Pancreas (tissue), 10 donors: ENCODE measurements at regions not wholly inside any gene's neighbourhood (a gene's known extent, or its start where the extent isn't known, plus 50 kb on each side); places are given as distances from the start of the nearest gene placed in this dataset.

ENCODE experiments used
- ATAC-seq, 4 donors: fragments of 200-7000 bp; cut with Tn5 transposase; one replicate each; pipeline versions ENCODE4 v1.8.0 to v1.9.1; 2020; ENCODE audit warnings: mild to moderate bottlenecking in 4 of 4, moderate library complexity in 4 of 4
- DNase-seq, 6 donors: peaks; one replicate each; pipeline ENCODE4 v3.0.0-alpha.2; 2020
- FAIRE-seq: peaks from 2 replicates; lab custom pipeline; 2012; peaks lifted over from hg19 to GRCh38; lab: Jason Lieb, UNC
- H3K27ac ChIP-seq, 4 donors: fragments of 200-600 bp; sonication (generic); 1 replicate in 3 of 4; 2 replicates in 1 of 4; pipeline versions ENCODE4 v1.5.0 to v1.8.0; 2020
- H3K27me3 ChIP-seq, 4 donors: fragments of 200-600 bp; one replicate each; pipeline ENCODE4 v1.8.0; 2021
- H3K36me3 ChIP-seq, 3 donors: fragments of 200-600 bp; sonication (generic) in 1 of 3; one replicate each; pipeline versions ENCODE4 v1.5.0 to v1.8.0; 2020 to 2021
- H3K4me1 ChIP-seq, 3 donors: fragments of 200-600 bp; one replicate each; pipeline ENCODE4 v1.8.0; 2021
- H3K4me3 ChIP-seq, 4 donors: fragments of 200-600 bp; sonication (generic) in 2 of 4; one replicate each; pipeline versions ENCODE4 v1.5.0 to v1.8.0; 2020 to 2021
- H3K9me3 ChIP-seq, 4 donors: fragments of 200-600 bp; one replicate each; pipeline ENCODE4 v1.8.0; 2021
- CTCF ChIP-seq, 4 donors: fragments of 200-600 bp; sonication (generic) in 3 of 4; IDR thresholded peaks; one replicate each; pipeline versions ENCODE4 v1.5.0 to v1.8.0; 2021; ENCODE audit warnings: antibody characterized with exemption in 4 of 4
- WGBS, 2 donors: extraction: QIAGEN DNeasy Blood & Tissue Kit; methylation state at CpG; one replicate each; pipeline ENCODE4 v1.1.7; 2013; 5-methylcytosine and 5-hydroxymethylcytosine counted together
- intact Hi-C, 3 donors: fragments of 100-400 bp; cut with DNase I; formaldehyde crosslinking; loops; one replicate each; pipeline versions ENCODE4 v1.11.1 to v1.14.2; 2022
- donor health status: healthy with polysubstance abuse.
- donor health status: DM: no; HTN: no; CAD: no; lungs with moderate emphysema.
- donor health status: DM: no; HTN: no; CAD: no.
- donor health status: control.
- donor health status: control.
- donor health status: Bipolar disorder and iron deficiency.
- donor health status: DM: yes; HTN: yes; CAD: no.
- donor health status: DM: no; HTN: no; CAD: no.
- donor health status: DM: no; HTN: no; CAD: no.
- donor health status: DM: yes; HTN: yes; CAD: no.

- no peaks in the 10 kb centered on the region for H3K36me3 ChIP-seq
- intact Hi-C loops, result no loop called here
- ATAC-seq, result no peak
- 56 to 72% methylated on average over 1 of the region's 1 CpG for WGBS, 2 donors
- TF ChIP-seq CTCF (IDR thresholded peaks at IDR 0.05), result no peak
- no peak for FAIRE-seq
- H3K27ac ChIP-seq, result no peak overlapping the region
- no peaks in the 10 kb centered on the region for H3K4me1 ChIP-seq
- H3K9me3 ChIP-seq, result no peaks in the 10 kb centered on the region
- H3K4me3 ChIP-seq, result no peak overlapping the region
- H3K27me3 ChIP-seq, result no peaks in the 10 kb centered on the region
- DNase-seq, result no peak
These were observed 497.1 kb upstream of the TENM3 start for GRCh38 chr4:181745933-181746625.

DNA sequence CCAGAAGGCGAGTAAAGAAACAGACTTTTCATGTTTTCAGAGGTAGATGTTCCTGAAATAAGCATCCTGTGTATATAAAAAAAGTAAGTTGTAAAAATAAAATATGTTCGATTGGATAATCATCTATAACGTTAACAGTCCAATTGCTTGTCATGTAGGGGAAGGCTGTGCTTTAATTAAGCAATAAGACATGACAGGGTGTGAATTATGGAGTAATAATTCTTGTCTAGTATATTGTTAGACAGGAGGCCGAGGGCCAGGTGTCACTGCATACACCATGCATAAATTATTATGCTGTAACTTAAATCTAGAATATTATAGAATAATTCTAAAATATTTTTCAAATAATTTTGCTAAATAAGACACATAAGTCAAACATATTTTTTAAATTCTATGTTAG, 494.6 kb upstream of the TENM3 start:
- no peaks in the 10 kb centered on the region for H3K27me3 ChIP-seq
- no peaks in the 10 kb centered on the region for H3K36me3 ChIP-seq
- no peak overlapping the region for H3K4me3 ChIP-seq
- ATAC-seq (no peak), FAIRE-seq (no peak), DNase-seq (no peak)
- H3K27ac ChIP-seq, result no peak overlapping the region
- WGBS, 2 donors, result 54 to 65% methylated on average over 4 of the region's 4 CpGs
- intact Hi-C loops, result no loop called here
- H3K4me1 ChIP-seq, result no peaks in the 10 kb centered on the region
- TF ChIP-seq CTCF (IDR thresholded peaks at IDR 0.05), result no peak
- no peaks in the 10 kb centered on the region for H3K9me3 ChIP-seq

- intact Hi-C loops, result no loop called here
- H3K36me3 ChIP-seq, result no peaks in the 10 kb centered on the region
- no peak for FAIRE-seq
- TF ChIP-seq CTCF (IDR thresholded peaks at IDR 0.05), result no peak
- no peaks in the 10 kb centered on the region for H3K4me1 ChIP-seq
- H3K9me3 ChIP-seq, result no peaks in the 10 kb centered on the region
- WGBS, 2 donors, result 63 to 76% methylated on average over 6 of the region's 6 CpGs
- no peak for ATAC-seq
- no peak for DNase-seq
- H3K27ac ChIP-seq, result no peak overlapping the region
- no peak overlapping the region for H3K4me3 ChIP-seq
- H3K27me3 ChIP-seq, result no peaks in the 10 kb centered on the region
These were observed 490.7 kb upstream of the TENM3 start for GRCh38 chr4:181752516-181752915.

- H3K36me3 ChIP-seq, result no peaks in the 10 kb centered on the region
- intact Hi-C loops, result no loop called here
- no peak overlapping the region for H3K27ac ChIP-seq
- WGBS, 2 donors, result 71 to 73% methylated on average over 4 of the region's 4 CpGs
- FAIRE-seq (no peak), ATAC-seq (no peak), DNase-seq (no peak)
- no peaks in the 10 kb centered on the region for H3K27me3 ChIP-seq
- no peaks in the 10 kb centered on the region for H3K9me3 ChIP-seq
- no peak overlapping the region for H3K4me3 ChIP-seq
- TF ChIP-seq CTCF (IDR thresholded peaks at IDR 0.05), result no peak
- H3K4me1 ChIP-seq, result no peaks in the 10 kb centered on the region
These were observed 490.0 kb upstream of the TENM3 start for GRCh38 chr4:181753207-181753606.

DNA sequence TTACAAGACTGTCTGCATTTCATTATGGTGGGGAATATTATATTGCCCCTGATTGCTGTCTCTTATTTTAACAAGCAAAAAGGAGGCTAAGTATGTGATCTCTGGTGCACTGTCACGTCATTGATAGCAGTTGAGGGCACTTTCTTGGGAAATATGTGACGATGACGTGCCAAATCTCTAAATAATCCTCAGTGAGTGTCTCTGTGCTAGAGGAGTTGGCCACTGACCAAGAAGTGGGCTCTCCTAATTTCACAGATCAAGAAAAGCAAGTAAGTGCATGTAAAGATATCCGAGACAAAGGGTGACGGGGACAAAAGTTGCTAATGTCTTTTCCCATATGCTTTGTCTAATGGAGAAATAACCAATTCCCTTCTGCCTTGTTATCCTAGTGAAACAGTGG, 487.4 kb upstream of the TENM3 start:
- ATAC-seq, result no peak
- no peaks in the 10 kb centered on the region for H3K9me3 ChIP-seq
- no peak for TF ChIP-seq CTCF (IDR thresholded peaks at IDR 0.05)
- no peaks in the 10 kb centered on the region for H3K4me1 ChIP-seq
- intact Hi-C loops, result no loop called here
- no peaks in the 10 kb centered on the region for H3K27me3 ChIP-seq
- FAIRE-seq, result no peak
- no peak overlapping the region for H3K4me3 ChIP-seq
- DNase-seq, result no peak
- no peaks in the 10 kb centered on the region for H3K36me3 ChIP-seq
- no peak overlapping the region for H3K27ac ChIP-seq
- 67 to 86% methylated on average over 5 of the region's 5 CpGs for WGBS, 2 donors
